IMR-90 (cell line): ENCODE measurements at regions not wholly inside any gene's neighbourhood (a gene's known extent, or its start where the extent isn't known, plus 50 kb on each side); places are given as distances from the start of the nearest gene placed in this dataset.

Experiments used
- ATAC-seq: fragments of 200-7000 bp; cut with Tn5 transposase; 2 replicates; pipeline ENCODE4 v1.9.1; 2020; ENCODE audit warnings: low read depth, mild to moderate bottlenecking, moderate library complexity
- BruUV-seq: library from RNA; stranded (reverse); fragments of 400-500 nt; replicated peaks from 2 replicates; lab custom pipeline; 2021; lab: Mats Ljungman, UMichigan
- CTCF ChIA-PET: fragments of 300-600 bp; formaldehyde crosslinking; extraction: SDS; loops from one replicate; lab custom pipeline; 2021; ENCODE audit warnings: antibody characterized with exemption; lab: Yijun Ruan, JAX
- POLR2A ChIA-PET: fragments of 300-600 bp; sonication (Branson Sonifier 250); formaldehyde crosslinking; loops from one replicate; lab custom pipeline; 2022; ENCODE audit warnings: antibody characterized with exemption; ENCODE audit not compliant: unreplicated experiment; lab: Charles Lee
- DNase-seq: peaks from one replicate; pipeline ENCODE4 v3.0.0; 2013
- H2AFZ ChIP-seq: replicated peaks from 2 replicates; pipeline ENCODE3; 2013; ENCODE audit warnings: low read length, mild to moderate bottlenecking; ENCODE audit not compliant: poor library complexity
- H2AK5ac ChIP-seq: 2 replicates; pipeline ENCODE4 v1.6.1; 2013; ENCODE audit warnings: low read depth, low read length, inconsistent platforms
- H2AK9ac ChIP-seq: replicated peaks from 2 replicates; pipeline ENCODE3; 2013; ENCODE audit warnings: mild to moderate bottlenecking, low read depth, low read length, moderate library complexity; ENCODE audit not compliant: poor library complexity
- H2BK120ac ChIP-seq: 2 replicates; pipeline ENCODE4 v1.6.1; 2013; ENCODE audit warnings: low read depth, low read length, inconsistent platforms
- H2BK15ac ChIP-seq: 3 replicates; pipeline ENCODE4 v1.6.1; 2013; ENCODE audit warnings: low read depth, low read length, inconsistent platforms
- H2BK20ac ChIP-seq: 2 replicates; pipeline ENCODE4 v1.6.1; 2013; ENCODE audit warnings: low read depth, mild to moderate bottlenecking, inconsistent platforms, low read length, moderate library complexity
- H2BK5ac ChIP-seq: 2 replicates; pipeline ENCODE4 v1.6.1; 2013; ENCODE audit warnings: mild to moderate bottlenecking, low read depth, low read length, inconsistent platforms; ENCODE audit not compliant: poor library complexity, severe bottlenecking
- H3K14ac ChIP-seq: replicated peaks from 2 replicates; pipeline ENCODE4 v1.6.1; 2013; ENCODE audit warnings: low read depth, low read length, inconsistent platforms
- H3K18ac ChIP-seq: 2 replicates; pipeline ENCODE4 v1.6.1; 2013; ENCODE audit warnings: low read depth, low read length, control low read depth
- H3K23ac ChIP-seq: 2 replicates; pipeline ENCODE4 v1.6.1; 2013; ENCODE audit warnings: low read depth, low read length, inconsistent platforms
- H3K27ac ChIP-seq: 2 replicates; pipeline ENCODE4 v1.5.1; 2013; ENCODE audit warnings: mild to moderate bottlenecking, control low read depth, low read length; ENCODE audit not compliant: insufficient read depth
- H3K27me3 ChIP-seq: 2 replicates; pipeline ENCODE4 v1.6.1; 2013; ENCODE audit warnings: low read length; ENCODE audit not compliant: control insufficient read depth, insufficient read depth
- H3K36me3 ChIP-seq: 2 replicates; pipeline ENCODE4 v1.6.1; 2013; ENCODE audit warnings: low read length, mixed read lengths; ENCODE audit not compliant: control insufficient read depth, insufficient read depth
- H3K4ac ChIP-seq: 2 replicates; pipeline ENCODE4 v1.6.1; 2013; ENCODE audit warnings: low read depth, low read length, inconsistent platforms
- H3K4me1 ChIP-seq: 2 replicates; pipeline ENCODE4 v1.6.1; 2013; ENCODE audit warnings: low read length, mixed read lengths; ENCODE audit not compliant: control insufficient read depth, insufficient read depth
- H3K4me2 ChIP-seq: 2 replicates; pipeline ENCODE4 v1.6.1; 2013; ENCODE audit warnings: low read depth, mild to moderate bottlenecking, control low read depth, low read length, moderate library complexity
- H3K4me3 ChIP-seq: 2 replicates; pipeline ENCODE4 v1.5.1; 2013; ENCODE audit warnings: low read depth, mild to moderate bottlenecking, control low read depth, low read length, moderate library complexity; ENCODE audit not compliant: insufficient read depth
- H3K56ac ChIP-seq: 2 replicates; pipeline ENCODE4 v1.6.1; 2013; ENCODE audit warnings: low read length, inconsistent platforms; ENCODE audit not compliant: insufficient read depth; ENCODE audit errors: extremely low read depth
- H3K79me1 ChIP-seq, 2 experiments: 2 replicates each; pipeline ENCODE4 v1.6.1; 2013; ENCODE audit warnings: low read length in 2 of 2, inconsistent platforms in 1 of 2, low read depth in 1 of 2
- H3K9ac ChIP-seq: 2 replicates; pipeline ENCODE4 v1.6.1; 2013; ENCODE audit warnings: low read depth, low read length, control low read depth
- H3K9me1 ChIP-seq: 2 replicates; pipeline ENCODE4 v1.6.1; 2013; ENCODE audit warnings: low read length, inconsistent platforms; ENCODE audit not compliant: insufficient read depth
- H3K9me3 ChIP-seq: 2 replicates; pipeline ENCODE4 v1.6.1; 2013; ENCODE audit warnings: low read length; ENCODE audit not compliant: control insufficient read depth, insufficient read depth
- H4K20me1 ChIP-seq: 2 replicates; pipeline ENCODE4 v1.6.1; 2013; ENCODE audit warnings: low read length, inconsistent platforms; ENCODE audit not compliant: insufficient read depth
- H4K5ac ChIP-seq: 2 replicates; pipeline ENCODE4 v1.6.1; 2013; ENCODE audit warnings: mild to moderate bottlenecking, low read depth, low read length, control low read depth
- H4K8ac ChIP-seq, 2 experiments: 2 replicates each; pipeline ENCODE4 v1.6.1; 2013; ENCODE audit warnings: low read depth in 2 of 2, low read length in 2 of 2, control low read depth in 1 of 2, inconsistent platforms in 1 of 2
- H4K91ac ChIP-seq: 2 replicates; pipeline ENCODE4 v1.6.1; 2013; ENCODE audit warnings: low read depth, low read length, inconsistent platforms; ENCODE audit not compliant: insufficient read depth
- CEBPB ChIP-seq: IDR thresholded peaks from 2 replicates; pipeline ENCODE4 v1.6.1; 2012; ENCODE audit warnings: low read depth, low read length, improper control_type of control experiment
- FOS ChIP-seq: fragments of 150-350 bp; IDR thresholded peaks from 2 replicates; pipeline ENCODE4 v1.6.1; 2016; ENCODE audit warnings: low read depth, low read length
- MAZ ChIP-seq: IDR thresholded peaks from 2 replicates; pipeline ENCODE4 v1.6.1; 2012; ENCODE audit warnings: low read depth, mild to moderate bottlenecking, low read length, improper control_type of control experiment, moderate library complexity, borderline replicate concordance
- MXI1 ChIP-seq: IDR thresholded peaks from 2 replicates; pipeline ENCODE4 v1.6.1; 2012; ENCODE audit warnings: low read depth, mild to moderate bottlenecking, low read length, moderate library complexity, borderline replicate concordance
- POLR2A ChIP-seq: IDR thresholded peaks from 2 replicates; pipeline ENCODE4 v1.6.1; 2012; ENCODE audit warnings: mild to moderate bottlenecking, low read depth, low read length
- RAD21 ChIP-seq: IDR thresholded peaks from 2 replicates; pipeline ENCODE4 v1.6.1; 2012; ENCODE audit warnings: low read length, improper control_type of control experiment
- RCOR1 ChIP-seq: IDR thresholded peaks from 2 replicates; pipeline ENCODE4 v1.6.1; 2012; ENCODE audit warnings: mild to moderate bottlenecking, low read length, improper control_type of control experiment; ENCODE audit not compliant: insufficient replicate concordance
- RFX5 ChIP-seq: IDR thresholded peaks from 2 replicates; pipeline ENCODE4 v1.8.0; 2012; ENCODE audit warnings: low read depth, mild to moderate bottlenecking, low read length, moderate library complexity
- dilution Hi-C: fragments of 300-500 bp; cut with HindIII; formaldehyde crosslinking; loops from one replicate; pipeline ENCODE4 v1.14.3; 2018; ENCODE audit warnings: low sequenced_read_pairs; ENCODE audit not compliant: unreplicated experiment
- in situ Hi-C: fragments of 300-500 bp; cut with MboI; formaldehyde crosslinking; loops from 3 replicates; pipeline ENCODE4 v1.14.3; 2019; ENCODE audit warnings: low sequenced_read_pairs, inconsistent platforms, mixed read lengths
- intact Hi-C: fragments of 100-400 bp; cut with micrococcal nuclease; formaldehyde crosslinking; loops from 2 replicates; pipeline ENCODE4 v1.10.0; 2022
- TF ChIP-seq, protein P1 (sequence below): fragments of 150-350 bp; IDR thresholded peaks from 2 replicates; pipeline ENCODE4 v1.6.1; 2016; ENCODE audit warnings: low read depth, mild to moderate bottlenecking, low read length, moderate library complexity, borderline replicate concordance
- TF ChIP-seq, protein P2 (sequence below): fragments of 150-350 bp; IDR thresholded peaks from 2 replicates; pipeline ENCODE4 v1.6.1; 2017; ENCODE audit warnings: mild to moderate bottlenecking, antibody characterized with exemption, low read length, low read depth

DNA sequence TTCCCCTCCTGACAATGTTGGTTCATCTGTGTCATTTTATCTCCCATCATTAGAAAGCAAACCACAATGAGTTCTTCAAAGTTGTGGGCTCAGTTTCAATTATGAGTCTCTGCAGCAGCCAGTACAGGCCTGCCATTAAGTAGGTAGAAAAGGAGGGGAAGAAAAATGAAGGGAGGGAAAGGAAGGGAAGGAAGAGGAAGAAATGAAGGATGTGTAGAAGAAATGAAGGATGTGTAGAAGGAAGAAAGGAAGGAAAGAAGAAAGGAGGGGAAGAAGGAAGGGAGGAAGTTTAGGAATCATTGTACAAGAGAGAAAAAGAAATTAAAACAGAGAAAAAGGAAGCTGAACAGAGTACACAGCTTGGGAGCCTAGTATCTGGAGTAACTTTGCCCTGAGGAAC is 498.3 kb upstream of the DAB1 start:
- Histone ChIP-seq H3K56ac (no peak overlapping the region), H2AFZ (no peak overlapping the region), H3K4me3 (no peak overlapping the region), H3K27me3 (no peaks in the 10 kb centered on the region), H3K23ac (no peak overlapping the region), H3K79me1 (no peaks in the 10 kb centered on the region), H3K4me2 (no peak overlapping the region), H4K5ac (no peak overlapping the region), H2AK9ac (no peak overlapping the region), H2BK5ac (no peak overlapping the region), H3K9me3 (no peaks in the 10 kb centered on the region), H3K18ac (no peak overlapping the region), H3K9ac (no peak overlapping the region), H3K4ac (no peak overlapping the region), H2BK15ac (no peak overlapping the region), H3K9me1 (no peaks in the 10 kb centered on the region), H4K20me1 (no peaks in the 10 kb centered on the region), H2BK120ac (no peak overlapping the region), H3K36me3 (no peaks in the 10 kb centered on the region), H4K8ac (no peak overlapping the region), H3K4me1 (no peaks in the 10 kb centered on the region), H4K91ac (no peak overlapping the region), H2AK5ac (no peak overlapping the region), H3K27ac (no peak overlapping the region), H2BK20ac (no peak overlapping the region), H3K14ac (no peak overlapping the region)
- in situ Hi-C loops (no loop called here), dilution Hi-C loops (no loop called here), intact Hi-C loops (no loop called here)
- no peak for ATAC-seq
- BruUV-seq = no TSS peak
- no peak for DNase-seq
- no peak for TF ChIP-seq RCOR1
- TF ChIP-seq MXI1 = no peak
- no peak for TF ChIP-seq CEBPB
- TF ChIP-seq, protein P1, sequence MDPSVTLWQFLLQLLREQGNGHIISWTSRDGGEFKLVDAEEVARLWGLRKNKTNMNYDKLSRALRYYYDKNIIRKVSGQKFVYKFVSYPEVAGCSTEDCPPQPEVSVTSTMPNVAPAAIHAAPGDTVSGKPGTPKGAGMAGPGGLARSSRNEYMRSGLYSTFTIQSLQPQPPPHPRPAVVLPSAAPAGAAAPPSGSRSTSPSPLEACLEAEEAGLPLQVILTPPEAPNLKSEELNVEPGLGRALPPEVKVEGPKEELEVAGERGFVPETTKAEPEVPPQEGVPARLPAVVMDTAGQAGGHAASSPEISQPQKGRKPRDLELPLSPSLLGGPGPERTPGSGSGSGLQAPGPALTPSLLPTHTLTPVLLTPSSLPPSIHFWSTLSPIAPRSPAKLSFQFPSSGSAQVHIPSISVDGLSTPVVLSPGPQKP = no peak
- TF ChIP-seq RFX5 = no peak
- no peak for TF ChIP-seq RAD21
- TF ChIP-seq FOS = no peak
- TF ChIP-seq, protein P2, sequence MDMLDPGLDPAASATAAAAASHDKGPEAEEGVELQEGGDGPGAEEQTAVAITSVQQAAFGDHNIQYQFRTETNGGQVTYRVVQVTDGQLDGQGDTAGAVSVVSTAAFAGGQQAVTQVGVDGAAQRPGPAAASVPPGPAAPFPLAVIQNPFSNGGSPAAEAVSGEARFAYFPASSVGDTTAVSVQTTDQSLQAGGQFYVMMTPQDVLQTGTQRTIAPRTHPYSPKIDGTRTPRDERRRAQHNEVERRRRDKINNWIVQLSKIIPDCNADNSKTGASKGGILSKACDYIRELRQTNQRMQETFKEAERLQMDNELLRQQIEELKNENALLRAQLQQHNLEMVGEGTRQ = no peak
- no peak for TF ChIP-seq MAZ
- TF ChIP-seq POLR2A = no peak
- POLR2A ChIA-PET = no interaction called here
- CTCF ChIA-PET = no interaction called here
